A549 (cell line): ENCODE measurements at regions not wholly inside any gene's neighbourhood (a gene's known extent, or its start where the extent isn't known, plus 50 kb on each side); places are given as distances from the start of the nearest gene placed in this dataset.
"Not testable (repeated sequence)": the region's sequence is repeated elsewhere in the genome, so short reads cannot be mapped to it uniquely, and the experiment has no call there.

ENCODE experiments used
- ATAC-seq, 2 experiments: fragments of 200-7000 bp in 1 of 2; fragments of >200 bp in 1 of 2; cut with Nextera tagmentation in 1 of 2; cut with Tn5 transposase in 1 of 2; 3 replicates each; pipeline versions ENCODE4 v1.8.0 to v1.9.1; 2018 to 2020; ENCODE audit warnings: mild to moderate bottlenecking in 1 of 2, moderate library complexity in 1 of 2
- CTCF ChIA-PET: fragments of 300-600 bp; sonication (Branson Sonifier 250); formaldehyde crosslinking; extraction: SDS; loops from one replicate; lab custom pipeline; 2021; ENCODE audit warnings: antibody characterized with exemption, inconsistent platforms; lab: Yijun Ruan, JAX
- POLR2A ChIA-PET: fragments of 350-600 bp; formaldehyde crosslinking; extraction: SDS; loops from one replicate; lab custom pipeline; 2021; ENCODE audit warnings: antibody characterized with exemption, inconsistent platforms; lab: Yijun Ruan, JAX
- DNase-seq, 2 experiments: peaks; one replicate each; pipeline versions ENCODE4 v3.0.0 to v3.0.0-alpha.2; 2011 to 2016; ENCODE audit warnings: low read depth in 1 of 2, low spot score in 1 of 2
- FAIRE-seq: peaks from 2 replicates; lab custom pipeline; 2011; peaks lifted over from hg19 to GRCh38; lab: Jason Lieb, UNC
- H3K27ac ChIP-seq, 2 experiments: fragments of >200 bp; sonication (Bioruptor Twin); formaldehyde crosslinking; 3 replicates each; pipeline ENCODE4 v1.5.1; 2016 to 2017
- H3K4me1 ChIP-seq: fragments of >200 bp; sonication (Bioruptor Twin); formaldehyde crosslinking; 3 replicates; pipeline ENCODE4 v1.6.1; 2016
- H3K4me2 ChIP-seq: fragments of >200 bp; sonication (Bioruptor Twin); formaldehyde crosslinking; 3 replicates; pipeline ENCODE4 v1.6.1; 2016
- H3K4me3 ChIP-seq: fragments of >200 bp; sonication (Bioruptor Twin); formaldehyde crosslinking; 3 replicates; pipeline ENCODE4 v1.5.1; 2016
- H3K9me3 ChIP-seq: fragments of >200 bp; sonication (Bioruptor Twin); formaldehyde crosslinking; 3 replicates; pipeline ENCODE4 v1.6.1; 2016
- CEBPB ChIP-seq, 2 experiments: fragments of >200 bp in 1 of 2; sonication (Bioruptor Twin) in 1 of 2; formaldehyde crosslinking in 1 of 2; IDR thresholded peaks; 2 replicates each; pipeline ENCODE4 v1.6.1; 2012 to 2016
- CHD4 ChIP-seq: fragments of 200-600 bp; sonication (generic); IDR thresholded peaks from 2 replicates; pipeline ENCODE4 v1.6.1; 2016; ENCODE audit warnings: antibody characterized with exemption, mild to moderate bottlenecking, borderline replicate concordance
- EHF ChIP-seq: fragments of 250-450 bp; sonication (Bioruptor Pico); IDR thresholded peaks from 2 replicates; pipeline ENCODE4 v1.5.0; 2020; ENCODE audit warnings: mild to moderate bottlenecking
- ESRRA ChIP-seq: fragments of 150-350 bp; IDR thresholded peaks from 2 replicates; pipeline ENCODE4 v1.6.1; 2014; ENCODE audit warnings: mild to moderate bottlenecking, low read length, borderline replicate concordance
- FOXS1 ChIP-seq: fragments of 250-450 bp; sonication (Bioruptor Pico); IDR thresholded peaks from 2 replicates; pipeline ENCODE4 v1.5.0; 2020; ENCODE audit warnings: mild to moderate bottlenecking, moderate library complexity
- HOXA7 ChIP-seq: fragments of 250-450 bp; sonication (Bioruptor Pico); IDR thresholded peaks from 2 replicates; pipeline ENCODE4 v1.5.0; 2020; ENCODE audit warnings: mild to moderate bottlenecking, moderate library complexity
- HOXB5 ChIP-seq: fragments of 250-450 bp; sonication (Bioruptor Pico); IDR thresholded peaks from 2 replicates; pipeline ENCODE4 v1.5.0; 2020; ENCODE audit warnings: mild to moderate bottlenecking, moderate library complexity
- KDM1A ChIP-seq: fragments of 200-600 bp; sonication (generic); IDR thresholded peaks from 2 replicates; pipeline ENCODE4 v1.6.1; 2016; ENCODE audit warnings: low read depth, mild to moderate bottlenecking
- KDM5A ChIP-seq: fragments of 200-600 bp; sonication (generic); IDR thresholded peaks from 2 replicates; pipeline ENCODE4 v1.6.1; 2016; ENCODE audit warnings: antibody characterized with exemption, mild to moderate bottlenecking
- MAFK ChIP-seq: fragments of 450-650 bp; IDR thresholded peaks from 2 replicates; pipeline ENCODE4 v1.6.1; 2014; ENCODE audit not compliant: partially characterized antibody
- MAX ChIP-seq: IDR thresholded peaks from 2 replicates; pipeline ENCODE4 v1.6.1; 2012
- MYC ChIP-seq: IDR thresholded peaks from 2 replicates; pipeline ENCODE4 v1.6.1; 2012; ENCODE audit warnings: mild to moderate bottlenecking, inconsistent platforms, low read length, improper control_type of control experiment, borderline replicate concordance
- NPAS2 ChIP-seq: fragments of 250-450 bp; sonication (Bioruptor Pico); IDR thresholded peaks from 2 replicates; pipeline ENCODE4 v1.8.0; 2022; ENCODE audit warnings: mild to moderate bottlenecking, moderate library complexity, borderline replicate concordance
- NR3C1 ChIP-seq: fragments of >200 bp; sonication (Bioruptor Twin); formaldehyde crosslinking; IDR thresholded peaks from 3 replicates; pipeline ENCODE4 v1.6.1; 2017
- PHF8 ChIP-seq: fragments of 200-600 bp; sonication (generic); IDR thresholded peaks from 2 replicates; pipeline ENCODE4 v1.6.1; 2016; ENCODE audit warnings: low read depth, mild to moderate bottlenecking, antibody characterized with exemption, moderate library complexity, borderline replicate concordance
- POLR2AphosphoS2 ChIP-seq: conservative IDR thresholded peaks from 2 replicates; pipeline ENCODE4 v1.6.1; 2012; ENCODE audit warnings: low read length, improper control_type of control experiment, inconsistent platforms
- RAD21 ChIP-seq, 2 experiments: fragments of >200 bp in 1 of 2; sonication (Bioruptor Twin) in 1 of 2; formaldehyde crosslinking in 1 of 2; IDR thresholded peaks in 1 of 2; conservative IDR thresholded peaks in 1 of 2; 2 replicates in 1 of 2; 3 replicates in 1 of 2; pipeline ENCODE4 v1.6.1; 2012 to 2018; ENCODE audit warnings: inconsistent platforms in 1 of 2
- RARB ChIP-seq: fragments of 250-450 bp; sonication (Bioruptor Pico); IDR thresholded peaks from 2 replicates; pipeline ENCODE4 v1.8.0; 2021; ENCODE audit warnings: mild to moderate bottlenecking, moderate library complexity
- RFX5 ChIP-seq: fragments of 450-650 bp; IDR thresholded peaks from 2 replicates; pipeline ENCODE4 v1.7.1; 2014; ENCODE audit warnings: antibody characterized with exemption, mild to moderate bottlenecking, moderate library complexity
- SMC3 ChIP-seq: fragments of >200 bp; sonication (Bioruptor Twin); formaldehyde crosslinking; IDR thresholded peaks from 3 replicates; pipeline ENCODE4 v1.6.1; 2018; ENCODE audit warnings: inconsistent platforms
- TP53 ChIP-seq: fragments of 250-450 bp; sonication (Bioruptor Pico); IDR thresholded peaks from 2 replicates; pipeline ENCODE4 v1.5.0; 2021; ENCODE audit warnings: mild to moderate bottlenecking, moderate library complexity
- WGBS: methylation state at CpG from one replicate; pipeline ENCODE4 v1.1.6; 2017; ENCODE audit errors: missing lambda C conversion rate; 5-methylcytosine and 5-hydroxymethylcytosine counted together
- TF ChIP-seq, protein P1 (sequence below): fragments of >200 bp; sonication (Bioruptor Twin); formaldehyde crosslinking; IDR thresholded peaks from 3 replicates; pipeline ENCODE4 v1.5.1; 2016
- TF ChIP-seq, protein P2 (sequence below): fragments of 150-350 bp; IDR thresholded peaks from 2 replicates; pipeline ENCODE4 v1.6.1; 2014; ENCODE audit warnings: low read depth, mild to moderate bottlenecking, low read length
- TF ChIP-seq, protein P3 (sequence below): IDR thresholded peaks from 2 replicates; pipeline ENCODE4 v1.6.1; 2012
- TF ChIP-seq, protein P4 (sequence below): IDR thresholded peaks from 2 replicates; pipeline ENCODE4 v1.6.1; 2012; ENCODE audit warnings: low read depth, borderline replicate concordance

- POLR2A ChIA-PET = no interaction called here
- Histone ChIP-seq H3K4me3 (no peak overlapping the region), H3K9me3 (no peaks in the 10 kb centered on the region), H3K4me1 (no peaks in the 10 kb centered on the region), H3K27ac (no peak overlapping the region), H3K4me2 (no peak overlapping the region)
- TF ChIP-seq, protein P1, sequence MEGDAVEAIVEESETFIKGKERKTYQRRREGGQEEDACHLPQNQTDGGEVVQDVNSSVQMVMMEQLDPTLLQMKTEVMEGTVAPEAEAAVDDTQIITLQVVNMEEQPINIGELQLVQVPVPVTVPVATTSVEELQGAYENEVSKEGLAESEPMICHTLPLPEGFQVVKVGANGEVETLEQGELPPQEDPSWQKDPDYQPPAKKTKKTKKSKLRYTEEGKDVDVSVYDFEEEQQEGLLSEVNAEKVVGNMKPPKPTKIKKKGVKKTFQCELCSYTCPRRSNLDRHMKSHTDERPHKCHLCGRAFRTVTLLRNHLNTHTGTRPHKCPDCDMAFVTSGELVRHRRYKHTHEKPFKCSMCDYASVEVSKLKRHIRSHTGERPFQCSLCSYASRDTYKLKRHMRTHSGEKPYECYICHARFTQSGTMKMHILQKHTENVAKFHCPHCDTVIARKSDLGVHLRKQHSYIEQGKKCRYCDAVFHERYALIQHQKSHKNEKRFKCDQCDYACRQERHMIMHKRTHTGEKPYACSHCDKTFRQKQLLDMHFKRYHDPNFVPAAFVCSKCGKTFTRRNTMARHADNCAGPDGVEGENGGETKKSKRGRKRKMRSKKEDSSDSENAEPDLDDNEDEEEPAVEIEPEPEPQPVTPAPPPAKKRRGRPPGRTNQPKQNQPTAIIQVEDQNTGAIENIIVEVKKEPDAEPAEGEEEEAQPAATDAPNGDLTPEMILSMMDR = no peak
- no peak for TF ChIP-seq CHD4
- no peak for TF ChIP-seq RARB (CRISPR knock-in tag)
- TF ChIP-seq SMC3 = no peak
- no peak for TF ChIP-seq KDM5A
- TF ChIP-seq HOXB5 (CRISPR knock-in tag) = no peak
- TF ChIP-seq FOXS1 (CRISPR knock-in tag) = no peak
- no peak for TF ChIP-seq CEBPB (IDR thresholded peaks at IDR 0.05)
- no peak for FAIRE-seq
- CTCF ChIA-PET = no interaction called here
- DNase-seq = no peak
- ATAC-seq = no peak
- WGBS = 39% methylated on average over 3 of the region's 3 CpGs
These were observed 58.8 kb upstream of the MAN1A2 start for GRCh38 chr1:117308311-117308916.

GRCh38 chr1:117301901-117302300, 65.3 kb upstream of the MAN1A2 start:
- POLR2A ChIA-PET = interaction anchor here (0.5 kb wide), 1 partner anchor 441 kb away, joined by 5 read pairs; no protein-coding TSS in a partner anchor
- no peak for FAIRE-seq
- H3K27ac ChIP-seq = no peak overlapping the region
- TF ChIP-seq, protein P2, sequence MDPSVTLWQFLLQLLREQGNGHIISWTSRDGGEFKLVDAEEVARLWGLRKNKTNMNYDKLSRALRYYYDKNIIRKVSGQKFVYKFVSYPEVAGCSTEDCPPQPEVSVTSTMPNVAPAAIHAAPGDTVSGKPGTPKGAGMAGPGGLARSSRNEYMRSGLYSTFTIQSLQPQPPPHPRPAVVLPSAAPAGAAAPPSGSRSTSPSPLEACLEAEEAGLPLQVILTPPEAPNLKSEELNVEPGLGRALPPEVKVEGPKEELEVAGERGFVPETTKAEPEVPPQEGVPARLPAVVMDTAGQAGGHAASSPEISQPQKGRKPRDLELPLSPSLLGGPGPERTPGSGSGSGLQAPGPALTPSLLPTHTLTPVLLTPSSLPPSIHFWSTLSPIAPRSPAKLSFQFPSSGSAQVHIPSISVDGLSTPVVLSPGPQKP = no peak
- TF ChIP-seq HOXA7 (CRISPR knock-in tag) (no peak), NR3C1 (no peak), RFX5 (no peak), CHD4 (no peak), RAD21 (conservative IDR thresholded peaks at IDR 0.05 in 1 of 2, IDR thresholded peaks at IDR 0.05 in 1 of 2) (no peak), NPAS2 (CRISPR knock-in tag) (no peak), MAX (no peak), TP53 (CRISPR knock-in tag) (no peak), MYC (no peak), PHF8 (no peak), POLR2AphosphoS2 (no peak), ESRRA (no peak), EHF (CRISPR knock-in tag) (no peak), KDM1A (no peak), KDM5A (no peak), MAFK (no peak)
- TF ChIP-seq, protein P3, sequence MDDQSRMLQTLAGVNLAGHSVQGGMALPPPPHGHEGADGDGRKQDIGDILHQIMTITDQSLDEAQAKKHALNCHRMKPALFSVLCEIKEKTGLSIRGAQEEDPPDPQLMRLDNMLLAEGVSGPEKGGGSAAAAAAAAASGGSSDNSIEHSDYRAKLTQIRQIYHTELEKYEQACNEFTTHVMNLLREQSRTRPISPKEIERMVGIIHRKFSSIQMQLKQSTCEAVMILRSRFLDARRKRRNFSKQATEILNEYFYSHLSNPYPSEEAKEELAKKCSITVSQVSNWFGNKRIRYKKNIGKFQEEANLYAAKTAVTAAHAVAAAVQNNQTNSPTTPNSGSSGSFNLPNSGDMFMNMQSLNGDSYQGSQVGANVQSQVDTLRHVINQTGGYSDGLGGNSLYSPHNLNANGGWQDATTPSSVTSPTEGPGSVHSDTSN = no peak
- TF ChIP-seq, protein P4, sequence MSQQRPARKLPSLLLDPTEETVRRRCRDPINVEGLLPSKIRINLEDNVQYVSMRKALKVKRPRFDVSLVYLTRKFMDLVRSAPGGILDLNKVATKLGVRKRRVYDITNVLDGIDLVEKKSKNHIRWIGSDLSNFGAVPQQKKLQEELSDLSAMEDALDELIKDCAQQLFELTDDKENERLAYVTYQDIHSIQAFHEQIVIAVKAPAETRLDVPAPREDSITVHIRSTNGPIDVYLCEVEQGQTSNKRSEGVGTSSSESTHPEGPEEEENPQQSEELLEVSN = no peak
- no peaks in the 10 kb centered on the region for H3K4me1 ChIP-seq
- DNase-seq = no peak
- no peak overlapping the region for H3K4me3 ChIP-seq
- 36% methylated on average over 1 of the region's 1 CpG for WGBS
- no peak overlapping the region for H3K4me2 ChIP-seq
- no peaks in the 10 kb centered on the region for H3K9me3 ChIP-seq
- CTCF ChIA-PET = interaction anchor here (0.9 kb wide), 1 partner anchor 17 kb away, joined by 3 read pairs; no protein-coding TSS in a partner anchor
- ATAC-seq = no peak

- POLR2A ChIA-PET, ATAC-seq, FAIRE-seq, H3K4me3 ChIP-seq, H3K4me2 ChIP-seq, H3K27ac ChIP-seq, H3K4me1 ChIP-seq, CTCF ChIA-PET, H3K9me3 ChIP-seq, DNase-seq: not testable (repeated sequence)
- 65% methylated on average over 4 of the region's 6 CpGs for WGBS
These were observed 67.1 kb upstream of the MAN1A2 start for GRCh38 chr1:117300183-117300582.
